HG02943 (cell line): ENCODE measurements at regions not wholly inside any gene's neighbourhood (a gene's known extent, or its start where the extent isn't known, plus 50 kb on each side); places are given as distances from the start of the nearest gene placed in this dataset.

Experiments
- ATAC-seq: cut with Tn5 transposase; IDR thresholded peaks from one replicate; pipeline ENCODE4 v1.9.1; 2021; ENCODE audit warnings: mild to moderate bottlenecking, low read depth, moderate library complexity; ENCODE audit not compliant: unreplicated experiment

DNA sequence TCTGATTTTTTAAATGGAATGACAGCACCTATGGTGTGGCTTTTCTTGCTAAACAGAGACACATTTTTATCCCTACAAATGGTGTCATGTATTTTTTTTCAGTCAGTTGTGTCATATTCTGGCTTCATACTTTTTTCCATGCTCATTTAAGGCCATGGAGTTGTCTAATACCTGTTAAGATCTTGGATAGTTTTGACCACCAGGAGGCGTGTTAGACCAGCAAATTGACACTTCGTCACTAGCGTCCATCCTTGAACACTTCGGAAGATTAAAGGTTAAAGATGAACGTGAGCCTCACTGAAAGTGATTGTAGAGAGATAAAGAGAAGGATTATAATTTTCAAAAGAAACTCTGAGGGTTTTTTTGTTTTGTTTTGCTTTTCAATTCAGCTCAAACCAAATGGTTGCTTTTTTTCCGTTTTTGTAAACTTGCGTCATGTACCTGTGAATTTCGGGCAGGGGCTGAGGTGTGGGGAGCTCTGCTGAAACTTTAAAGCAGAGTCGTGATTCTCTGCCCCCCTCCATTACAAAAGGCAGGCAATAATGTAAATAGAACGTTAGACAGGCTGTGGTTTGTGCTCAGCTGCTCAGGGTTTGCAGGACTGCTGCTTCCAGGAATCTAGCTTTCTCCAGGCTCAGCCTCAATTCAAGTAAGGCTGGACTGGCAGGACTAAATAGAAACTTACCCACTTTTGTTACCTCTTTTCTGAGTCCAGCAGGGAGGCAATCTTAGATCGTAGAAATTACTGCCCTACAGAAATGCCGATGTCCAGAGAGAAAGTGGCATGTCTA lies 245.1 kb downstream of the FOXA2 start:
- ATAC-seq = no peak

DNA sequence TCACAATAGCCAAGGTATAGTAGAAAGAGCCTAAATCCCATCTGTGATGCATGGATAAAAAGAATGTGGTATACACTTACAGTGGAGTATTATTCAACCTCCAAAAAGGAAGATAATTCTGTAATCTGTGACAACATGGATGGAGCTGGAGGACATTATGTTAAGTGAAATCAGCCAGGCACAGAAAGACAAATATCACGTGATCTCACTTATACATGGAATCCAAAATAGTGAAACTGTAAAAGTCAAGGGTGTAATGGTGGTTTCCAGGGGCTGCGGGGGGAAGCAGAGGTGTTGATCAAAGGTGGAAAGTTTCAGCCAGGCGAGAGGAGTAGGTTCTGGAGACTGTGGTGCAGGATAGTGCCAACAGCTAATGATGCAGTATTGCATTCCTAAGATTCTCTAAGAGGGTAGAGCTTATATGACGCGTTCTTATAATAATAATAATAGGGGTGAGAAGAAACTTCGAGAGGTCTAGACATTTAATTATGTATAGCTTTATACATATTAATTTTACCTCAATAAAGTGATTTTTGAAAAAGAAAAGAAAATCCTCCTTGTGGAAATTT lies 246.1 kb downstream of the FOXA2 start:
- ATAC-seq = no peak

GRCh38 chr20:22335210-22335609 lies 249.2 kb downstream of the FOXA2 start:
- ATAC-seq = no peak

- peak; percentile 83 for ATAC-seq
Observed at GRCh38 chr20:22333885-22334545, 250.4 kb downstream of the FOXA2 start.

DNA sequence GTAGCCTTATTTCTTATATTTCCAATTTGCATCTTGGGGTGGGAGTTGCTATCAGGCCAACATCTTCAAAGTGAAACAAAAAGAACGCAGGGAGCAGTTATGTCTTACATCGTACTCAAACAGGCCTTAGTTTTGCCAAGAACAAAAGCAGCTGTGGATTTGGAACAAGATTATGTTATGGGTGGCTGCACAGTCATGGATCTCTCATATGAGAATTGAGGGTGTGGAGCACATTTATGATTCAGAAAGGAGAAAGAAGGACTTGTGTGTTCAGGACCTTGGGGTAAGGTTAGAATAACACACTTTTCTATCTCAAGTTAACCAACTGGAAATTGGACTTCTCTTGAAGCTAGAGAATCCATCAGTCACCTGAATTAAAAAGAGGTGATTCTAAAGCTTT lies 259.9 kb downstream of the FOXA2 start:
- no peak for ATAC-seq

DNA sequence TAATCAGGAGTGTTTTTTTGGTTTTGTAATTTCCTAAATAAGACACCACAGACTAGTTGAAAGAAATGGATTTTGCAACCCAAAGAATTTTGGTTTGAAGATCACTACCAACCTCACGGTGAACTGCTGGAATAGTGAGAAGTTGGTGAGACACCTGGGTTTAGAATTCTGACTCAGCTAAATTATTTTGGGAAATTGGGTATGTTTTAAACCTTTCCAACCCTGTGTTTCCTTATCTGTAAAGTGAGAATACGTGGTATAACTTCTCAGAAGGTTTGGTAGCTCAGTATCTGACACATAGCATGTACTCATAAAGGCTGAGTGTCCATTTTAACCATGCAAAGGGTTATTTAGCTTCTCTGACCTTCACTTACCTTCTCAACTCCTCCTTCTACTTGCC lies 261.9 kb downstream of the FOXA2 start:
- ATAC-seq = no peak

GRCh38 chr20:22321191-22321590 lies 263.2 kb downstream of the FOXA2 start:
- ATAC-seq = no peak

GRCh38 chr20:22320245-22320915 lies 264.0 kb downstream of the FOXA2 start:
- ATAC-seq = no peak

DNA sequence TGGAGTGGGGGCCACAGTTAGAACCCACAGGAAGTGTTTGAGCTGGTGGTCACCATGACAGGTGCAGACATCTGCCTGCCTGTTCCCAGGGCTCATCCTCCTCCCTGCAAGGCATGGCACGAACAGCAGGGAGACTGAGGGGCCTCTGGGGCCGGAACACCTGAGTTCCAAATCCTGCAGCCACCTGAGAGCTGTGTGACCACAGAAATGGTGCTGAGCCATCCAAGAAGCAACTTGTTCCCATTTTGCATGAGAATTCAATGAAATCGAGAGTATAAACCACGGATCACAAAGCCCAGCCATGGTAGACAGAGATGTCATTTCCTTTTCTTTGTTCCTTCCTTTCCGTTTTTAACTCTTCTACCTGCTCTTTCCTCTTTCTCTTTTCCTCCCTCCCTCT lies 268.6 kb downstream of the FOXA2 start:
- no peak for ATAC-seq

DNA sequence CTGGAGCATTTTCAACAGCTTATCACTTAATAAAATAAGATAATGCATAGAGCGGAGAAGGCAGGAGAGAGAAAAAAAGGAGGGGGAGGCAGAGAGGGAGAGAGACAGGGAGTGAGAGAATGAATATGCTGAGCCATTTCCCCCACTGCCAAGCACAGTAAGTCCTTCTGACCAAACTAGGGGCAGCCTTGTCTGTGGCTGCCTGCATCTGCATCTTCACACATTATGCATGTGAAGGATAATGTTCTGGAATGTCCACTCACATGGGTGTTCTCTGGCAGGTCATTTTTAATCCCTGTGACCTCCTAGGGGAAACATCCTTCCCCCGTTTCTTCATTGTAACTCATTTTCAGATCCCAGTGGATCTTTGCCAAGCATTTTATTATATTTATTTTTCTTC lies 269.3 kb downstream of the FOXA2 start:
- no peak for ATAC-seq

GRCh38 chr20:22312744-22313346 lies 271.5 kb downstream of the FOXA2 start:
- no peak for ATAC-seq

DNA sequence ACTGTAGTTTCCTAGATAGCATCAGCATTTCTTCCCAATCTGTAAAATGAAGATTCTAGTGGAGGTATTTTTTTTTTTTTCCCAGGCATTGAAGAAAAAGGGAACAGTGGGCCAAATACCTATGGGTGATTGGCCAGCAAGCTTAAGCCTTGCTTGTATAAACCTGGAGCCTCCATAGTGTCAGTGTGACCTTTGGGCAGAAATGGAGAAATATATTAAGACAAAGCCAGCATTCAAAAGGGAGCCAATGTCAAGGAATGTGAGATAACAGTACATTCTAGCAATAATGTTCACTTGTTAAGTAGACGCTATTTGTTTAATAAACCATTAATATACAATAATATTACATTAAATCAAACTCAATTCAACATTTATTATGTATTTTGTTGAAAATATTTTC lies 275.4 kb downstream of the FOXA2 start:
- no peak for ATAC-seq

DNA sequence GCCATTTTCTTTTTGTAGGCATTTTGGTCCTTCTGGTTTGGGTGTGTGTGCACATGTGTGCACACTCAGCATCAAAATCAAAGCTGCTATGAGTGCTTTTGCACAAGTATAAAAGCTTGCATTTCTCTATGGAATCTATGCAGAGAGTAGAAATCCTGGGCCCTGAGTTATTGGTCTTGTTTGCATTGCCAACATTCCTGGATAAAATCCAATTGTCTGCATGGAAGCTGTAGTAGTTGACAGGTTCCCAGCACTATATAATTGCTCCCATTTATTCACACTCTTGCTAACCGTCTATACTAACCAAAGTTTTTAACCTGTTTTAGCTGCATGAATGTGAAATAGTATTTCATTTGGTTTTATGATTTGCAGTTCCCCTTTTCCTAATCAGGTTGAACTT lies 277.0 kb downstream of the FOXA2 start:
- no peak for ATAC-seq

GRCh38 chr20:22305381-22305780 lies 279.0 kb downstream of the FOXA2 start:
- ATAC-seq = no peak

GRCh38 chr20:22303523-22303922 lies 280.8 kb downstream of the FOXA2 start:
- ATAC-seq = no peak

DNA sequence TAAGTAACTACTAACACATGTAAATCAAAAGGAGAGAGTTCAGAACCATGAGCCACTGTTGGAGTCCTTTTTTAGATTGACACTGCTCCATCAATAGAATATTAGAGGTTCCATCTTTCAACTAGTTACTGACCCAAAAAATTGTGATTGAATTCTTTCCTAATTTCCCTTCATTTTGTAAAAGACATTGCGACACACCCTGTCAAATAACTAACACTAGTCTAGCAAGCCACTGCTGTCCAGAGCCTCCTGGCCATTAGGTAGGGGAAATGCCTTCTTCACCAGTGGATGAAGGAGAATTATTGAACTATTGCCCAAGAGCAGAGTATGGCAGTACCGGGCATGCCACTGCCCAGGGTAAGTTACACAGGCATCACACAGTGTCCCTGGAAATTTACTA lies 282.3 kb downstream of the FOXA2 start:
- ATAC-seq = no peak

GRCh38 chr20:22293886-22294285 lies 290.5 kb downstream of the FOXA2 start:
- ATAC-seq = no peak

- no peak for ATAC-seq
Observed at GRCh38 chr20:22289442-22289841, 294.9 kb downstream of the FOXA2 start.

DNA sequence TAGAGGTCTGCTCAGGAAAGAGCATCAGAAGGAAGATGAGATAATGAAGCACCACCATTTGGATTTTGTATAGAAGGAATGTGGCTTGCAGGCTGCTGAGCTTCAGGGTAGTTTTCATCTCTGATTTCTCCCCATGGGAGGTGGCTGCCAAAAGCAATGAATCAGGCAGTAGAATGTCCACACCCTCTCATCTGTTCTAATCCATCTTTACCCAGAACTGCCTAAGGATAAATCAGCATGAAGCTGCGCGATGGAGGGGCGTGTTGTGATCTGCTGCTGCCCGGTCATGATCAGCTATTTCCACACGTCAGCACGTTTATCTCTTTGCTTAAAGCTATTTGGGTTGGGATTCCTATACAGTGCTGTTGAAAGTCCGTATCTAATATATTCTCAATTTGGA lies 295.4 kb downstream of the FOXA2 start:
- ATAC-seq = no peak

DNA sequence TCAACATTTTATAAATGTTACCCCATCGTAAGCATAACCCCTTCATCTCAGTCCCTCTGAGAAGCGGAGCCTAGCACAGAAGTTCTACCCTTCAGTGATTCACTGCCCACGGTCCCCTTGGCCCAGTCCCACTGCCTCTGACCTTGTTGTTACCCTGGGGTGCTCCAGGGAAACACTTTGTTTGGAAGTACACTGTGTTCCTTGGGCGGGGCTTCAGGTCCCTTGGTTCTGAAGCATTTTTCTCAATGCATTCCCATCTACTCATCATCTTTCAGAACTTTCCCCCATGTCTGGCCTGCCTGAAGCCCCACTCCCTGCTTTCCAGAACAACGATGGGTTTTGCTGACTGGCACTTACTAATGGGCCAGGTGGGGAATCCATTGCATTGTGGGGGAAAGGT lies 296.2 kb downstream of the FOXA2 start:
- no peak for ATAC-seq

- no peak for ATAC-seq
Observed at GRCh38 chr20:22285555-22285954, 298.8 kb downstream of the FOXA2 start.
